ENCODE measurements at regions not wholly inside any gene's neighbourhood (a gene's known extent, or its start where the extent isn't known, plus 50 kb on each side); places are given as distances from the start of the nearest gene placed in this dataset.

GRCh38 chr10:10787586-10787985, 230.1 kb upstream of the CELF2 start:
- TF ChIP-seq, protein P1, sequence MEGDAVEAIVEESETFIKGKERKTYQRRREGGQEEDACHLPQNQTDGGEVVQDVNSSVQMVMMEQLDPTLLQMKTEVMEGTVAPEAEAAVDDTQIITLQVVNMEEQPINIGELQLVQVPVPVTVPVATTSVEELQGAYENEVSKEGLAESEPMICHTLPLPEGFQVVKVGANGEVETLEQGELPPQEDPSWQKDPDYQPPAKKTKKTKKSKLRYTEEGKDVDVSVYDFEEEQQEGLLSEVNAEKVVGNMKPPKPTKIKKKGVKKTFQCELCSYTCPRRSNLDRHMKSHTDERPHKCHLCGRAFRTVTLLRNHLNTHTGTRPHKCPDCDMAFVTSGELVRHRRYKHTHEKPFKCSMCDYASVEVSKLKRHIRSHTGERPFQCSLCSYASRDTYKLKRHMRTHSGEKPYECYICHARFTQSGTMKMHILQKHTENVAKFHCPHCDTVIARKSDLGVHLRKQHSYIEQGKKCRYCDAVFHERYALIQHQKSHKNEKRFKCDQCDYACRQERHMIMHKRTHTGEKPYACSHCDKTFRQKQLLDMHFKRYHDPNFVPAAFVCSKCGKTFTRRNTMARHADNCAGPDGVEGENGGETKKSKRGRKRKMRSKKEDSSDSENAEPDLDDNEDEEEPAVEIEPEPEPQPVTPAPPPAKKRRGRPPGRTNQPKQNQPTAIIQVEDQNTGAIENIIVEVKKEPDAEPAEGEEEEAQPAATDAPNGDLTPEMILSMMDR (IDR thresholded peaks at IDR 0.05; ENCODE audit: partially characterized antibody, unreplicated experiment) = no peak
- Mint-ChIP-seq H3K9me3 (ENCODE audit: unreplicated experiment) (no peaks in the 10 kb centered on the region), H3K4me1 (ENCODE audit: low read depth, unreplicated experiment) (peaks cover 6% of the 10 kb centered on the region), H3K36me3 (ENCODE audit: unreplicated experiment) (no peaks in the 10 kb centered on the region), H3K4me3 (ENCODE audit: unreplicated experiment) (no peak overlapping the region), H3K27ac (ENCODE audit: unreplicated experiment) (no peak overlapping the region), H3K27me3 (ENCODE audit: unreplicated experiment) (no peaks in the 10 kb centered on the region)
- no peak for DNase-seq

DNA sequence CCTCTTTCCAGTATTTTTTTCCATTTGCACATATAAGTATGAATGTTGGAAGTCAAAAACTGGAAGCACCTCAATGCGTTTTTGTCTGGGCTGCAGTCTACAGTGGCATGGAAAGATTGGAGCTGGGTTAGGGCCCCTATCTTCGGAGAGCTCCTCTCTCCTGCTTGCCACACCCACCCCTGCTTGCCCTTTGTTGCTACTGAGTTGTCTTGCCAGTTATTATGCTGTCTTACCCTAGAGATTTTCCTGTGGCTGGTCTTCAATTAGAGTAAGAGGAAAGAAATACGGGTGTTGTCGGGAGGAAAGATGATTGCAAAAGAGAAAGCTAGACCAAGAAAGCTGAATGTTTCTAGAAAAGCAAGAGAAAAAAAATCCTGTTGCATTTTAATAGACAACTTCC, 228.9 kb upstream of the CELF2 start:
- TF ChIP-seq, protein P1 (IDR thresholded peaks at IDR 0.05; ENCODE audit: partially characterized antibody, unreplicated experiment) = no peak
- Mint-ChIP-seq H3K36me3 (ENCODE audit: unreplicated experiment) (no peaks in the 10 kb centered on the region), H3K27ac (ENCODE audit: unreplicated experiment) (no peak overlapping the region), H3K4me1 (ENCODE audit: low read depth, unreplicated experiment) (peaks cover 9% of the 10 kb centered on the region), H3K4me3 (ENCODE audit: unreplicated experiment) (no peak overlapping the region), H3K27me3 (ENCODE audit: unreplicated experiment) (no peaks in the 10 kb centered on the region), H3K9me3 (ENCODE audit: unreplicated experiment) (no peaks in the 10 kb centered on the region)
- no peak for DNase-seq

DNA sequence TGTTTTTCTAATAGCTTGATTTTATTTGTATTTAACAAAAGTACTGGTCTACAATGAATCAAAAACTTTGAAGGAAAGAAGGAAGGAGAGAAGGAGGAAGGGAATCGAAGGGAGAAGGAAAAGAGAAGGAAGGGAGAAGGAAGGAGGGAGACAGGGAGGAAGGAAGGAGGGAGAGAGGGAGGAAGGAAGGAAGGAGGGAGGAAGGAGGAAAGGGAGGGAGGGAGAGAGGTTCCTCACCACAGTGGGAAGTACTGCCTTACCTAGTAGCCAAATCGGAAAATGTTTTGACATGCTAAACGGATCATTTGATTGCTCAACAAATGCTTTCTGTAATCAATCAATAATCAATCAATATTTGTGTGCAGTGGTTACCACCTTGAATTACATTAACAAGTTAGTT, 225.8 kb upstream of the CELF2 start:
- no peak overlapping the region for H3K4me3 Mint-ChIP-seq (ENCODE audit: unreplicated experiment)
- no peak overlapping the region for H3K27ac Mint-ChIP-seq (ENCODE audit: unreplicated experiment)
- H3K27me3 Mint-ChIP-seq (ENCODE audit: unreplicated experiment) = no peaks in the 10 kb centered on the region
- no peak for DNase-seq
- H3K36me3 Mint-ChIP-seq (ENCODE audit: unreplicated experiment) = no peaks in the 10 kb centered on the region
- TF ChIP-seq, protein P1 (IDR thresholded peaks at IDR 0.05; ENCODE audit: partially characterized antibody, unreplicated experiment) = no peak
- peaks cover 14% of the 10 kb centered on the region for H3K4me1 Mint-ChIP-seq (ENCODE audit: low read depth, unreplicated experiment)
- peaks cover 2% of the 10 kb centered on the region for H3K9me3 Mint-ChIP-seq (ENCODE audit: unreplicated experiment)

DNA sequence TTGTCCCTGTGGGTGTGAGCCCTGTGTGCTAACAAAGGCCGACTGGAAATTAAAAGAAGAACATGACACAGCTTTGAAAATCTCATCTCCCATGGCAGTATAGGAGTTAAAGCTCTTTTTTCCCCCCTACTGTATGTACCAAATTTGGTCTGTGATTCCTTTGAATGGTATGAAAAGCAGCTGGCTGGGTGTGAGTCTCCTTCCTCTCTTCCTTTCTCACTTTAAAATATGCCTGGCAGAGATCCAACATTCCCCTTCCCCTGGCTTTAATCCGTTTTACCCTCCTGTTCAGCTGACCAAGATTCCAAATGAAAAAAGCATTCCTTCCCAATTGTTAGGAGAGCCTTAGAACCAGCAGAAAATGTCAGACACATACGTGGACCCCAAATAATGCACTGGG, 225.0 kb upstream of the CELF2 start:
- TF ChIP-seq, protein P1 (IDR thresholded peaks at IDR 0.05; ENCODE audit: partially characterized antibody, unreplicated experiment) = no peak
- H3K27me3 Mint-ChIP-seq (ENCODE audit: unreplicated experiment) = no peaks in the 10 kb centered on the region
- H3K4me1 Mint-ChIP-seq (ENCODE audit: low read depth, unreplicated experiment) = peaks cover 17% of the 10 kb centered on the region
- no peak for DNase-seq
- H3K9me3 Mint-ChIP-seq (ENCODE audit: unreplicated experiment) = peaks cover 2% of the 10 kb centered on the region
- H3K4me3 Mint-ChIP-seq (ENCODE audit: unreplicated experiment) = no peak overlapping the region
- no peaks in the 10 kb centered on the region for H3K36me3 Mint-ChIP-seq (ENCODE audit: unreplicated experiment)
- peak overlapping the region; percentile 65 for H3K27ac Mint-ChIP-seq (ENCODE audit: unreplicated experiment)

GRCh38 chr10:10794046-10794445, 223.6 kb upstream of the CELF2 start:
- Mint-ChIP-seq H3K4me1 (ENCODE audit: low read depth, unreplicated experiment) (peaks cover 25% of the 10 kb centered on the region), H3K27ac (ENCODE audit: unreplicated experiment) (no peak overlapping the region), H3K27me3 (ENCODE audit: unreplicated experiment) (no peaks in the 10 kb centered on the region), H3K4me3 (ENCODE audit: unreplicated experiment) (no peak overlapping the region), H3K9me3 (ENCODE audit: unreplicated experiment) (peaks cover 2% of the 10 kb centered on the region), H3K36me3 (ENCODE audit: unreplicated experiment) (no peaks in the 10 kb centered on the region)
- TF ChIP-seq, protein P1 (IDR thresholded peaks at IDR 0.05; ENCODE audit: partially characterized antibody, unreplicated experiment) = no peak
- DNase-seq = no peak
